GM12864 (cell line): ENCODE measurements at regions not wholly inside any gene's neighbourhood (a gene's known extent, or its start where the extent isn't known, plus 50 kb on each side); places are given as distances from the start of the nearest gene placed in this dataset.

ENCODE experiments used
- DNase-seq: peaks from one replicate; pipeline ENCODE4 v3.0.0-alpha.2; 2011; ENCODE audit warnings: low read depth
- H3K4me3 ChIP-seq: 2 replicates; pipeline ENCODE4 v1.5.1; 2011; ENCODE audit warnings: mild to moderate bottlenecking, low read depth, low read length, control low read depth
- TF ChIP-seq, protein P1 (sequence below): IDR thresholded peaks from 2 replicates; pipeline ENCODE4 v1.5.1; 2011; ENCODE audit warnings: low read depth, mild to moderate bottlenecking, moderate library complexity, low read length, control low read depth, inconsistent platforms; ENCODE audit errors: missing control alignments

DNA sequence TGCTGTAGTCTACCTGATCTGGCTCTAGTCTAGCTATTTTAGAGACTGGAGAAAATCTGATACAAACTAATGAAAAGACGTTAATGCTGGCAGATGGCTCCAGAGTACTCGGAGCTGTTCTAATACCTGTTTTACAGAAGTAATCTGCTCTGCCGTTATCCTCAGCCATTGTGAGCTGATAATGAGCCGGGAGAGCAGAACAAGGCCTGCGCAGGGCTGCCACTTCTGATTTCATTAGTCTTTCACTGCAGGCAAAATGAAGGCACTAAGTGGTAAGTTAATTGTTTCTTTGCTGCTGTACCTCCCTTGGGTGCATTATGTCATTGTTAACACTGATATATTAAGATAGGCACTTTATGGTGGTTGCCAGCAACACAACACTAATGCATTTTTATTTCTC, 456.4 kb upstream of the PFKP start:
- TF ChIP-seq, protein P1, sequence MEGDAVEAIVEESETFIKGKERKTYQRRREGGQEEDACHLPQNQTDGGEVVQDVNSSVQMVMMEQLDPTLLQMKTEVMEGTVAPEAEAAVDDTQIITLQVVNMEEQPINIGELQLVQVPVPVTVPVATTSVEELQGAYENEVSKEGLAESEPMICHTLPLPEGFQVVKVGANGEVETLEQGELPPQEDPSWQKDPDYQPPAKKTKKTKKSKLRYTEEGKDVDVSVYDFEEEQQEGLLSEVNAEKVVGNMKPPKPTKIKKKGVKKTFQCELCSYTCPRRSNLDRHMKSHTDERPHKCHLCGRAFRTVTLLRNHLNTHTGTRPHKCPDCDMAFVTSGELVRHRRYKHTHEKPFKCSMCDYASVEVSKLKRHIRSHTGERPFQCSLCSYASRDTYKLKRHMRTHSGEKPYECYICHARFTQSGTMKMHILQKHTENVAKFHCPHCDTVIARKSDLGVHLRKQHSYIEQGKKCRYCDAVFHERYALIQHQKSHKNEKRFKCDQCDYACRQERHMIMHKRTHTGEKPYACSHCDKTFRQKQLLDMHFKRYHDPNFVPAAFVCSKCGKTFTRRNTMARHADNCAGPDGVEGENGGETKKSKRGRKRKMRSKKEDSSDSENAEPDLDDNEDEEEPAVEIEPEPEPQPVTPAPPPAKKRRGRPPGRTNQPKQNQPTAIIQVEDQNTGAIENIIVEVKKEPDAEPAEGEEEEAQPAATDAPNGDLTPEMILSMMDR = no peak
- H3K4me3 ChIP-seq = no peak overlapping the region
- no peak for DNase-seq

DNA sequence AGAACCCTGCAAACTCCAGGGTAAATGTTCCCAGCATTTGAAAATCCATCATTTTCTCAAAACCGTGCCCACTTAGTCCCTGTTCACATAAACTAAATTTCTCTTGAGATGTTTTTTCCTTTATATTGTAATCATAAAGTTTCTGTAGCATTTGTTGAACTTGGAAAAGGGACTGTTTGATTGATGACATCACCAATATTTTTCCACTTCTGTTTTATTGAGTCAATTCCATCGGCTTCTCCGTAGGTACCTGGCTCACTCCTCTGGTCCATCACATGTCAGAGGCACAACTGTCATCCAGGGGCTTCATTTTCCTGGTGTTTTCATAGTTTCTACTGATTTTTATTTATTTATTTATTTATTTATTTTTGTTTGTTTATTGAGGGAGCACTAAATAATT, 462.5 kb upstream of the PFKP start:
- DNase-seq = no peak
- TF ChIP-seq, protein P1 = no peak

DNA sequence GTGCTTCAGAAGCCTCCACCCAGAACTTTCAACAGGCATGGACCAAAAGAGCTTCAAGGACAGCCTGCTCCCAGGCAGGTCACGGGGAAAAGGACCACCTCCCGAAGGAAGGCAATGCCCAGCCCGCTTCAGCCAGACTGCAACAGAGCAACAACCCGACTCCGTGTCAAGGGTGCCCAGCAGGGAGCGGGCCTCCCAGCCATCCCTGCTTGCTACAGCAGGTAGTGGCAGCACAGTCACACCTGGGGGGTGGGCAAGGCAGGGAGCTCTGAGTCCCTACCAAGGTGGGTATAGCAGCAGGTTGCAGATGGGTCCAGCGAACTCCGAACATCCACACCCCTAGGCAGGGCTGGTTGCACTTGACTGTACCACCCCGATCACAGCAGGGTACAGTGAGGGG, 467.8 kb upstream of the PFKP start:
- H3K4me3 ChIP-seq = no peak overlapping the region
- TF ChIP-seq, protein P1 = no peak
- DNase-seq = no peak

More for the DNA sequence above, 462.5 kb upstream of the PFKP start:
- H3K4me3 ChIP-seq = no peak overlapping the region

DNA sequence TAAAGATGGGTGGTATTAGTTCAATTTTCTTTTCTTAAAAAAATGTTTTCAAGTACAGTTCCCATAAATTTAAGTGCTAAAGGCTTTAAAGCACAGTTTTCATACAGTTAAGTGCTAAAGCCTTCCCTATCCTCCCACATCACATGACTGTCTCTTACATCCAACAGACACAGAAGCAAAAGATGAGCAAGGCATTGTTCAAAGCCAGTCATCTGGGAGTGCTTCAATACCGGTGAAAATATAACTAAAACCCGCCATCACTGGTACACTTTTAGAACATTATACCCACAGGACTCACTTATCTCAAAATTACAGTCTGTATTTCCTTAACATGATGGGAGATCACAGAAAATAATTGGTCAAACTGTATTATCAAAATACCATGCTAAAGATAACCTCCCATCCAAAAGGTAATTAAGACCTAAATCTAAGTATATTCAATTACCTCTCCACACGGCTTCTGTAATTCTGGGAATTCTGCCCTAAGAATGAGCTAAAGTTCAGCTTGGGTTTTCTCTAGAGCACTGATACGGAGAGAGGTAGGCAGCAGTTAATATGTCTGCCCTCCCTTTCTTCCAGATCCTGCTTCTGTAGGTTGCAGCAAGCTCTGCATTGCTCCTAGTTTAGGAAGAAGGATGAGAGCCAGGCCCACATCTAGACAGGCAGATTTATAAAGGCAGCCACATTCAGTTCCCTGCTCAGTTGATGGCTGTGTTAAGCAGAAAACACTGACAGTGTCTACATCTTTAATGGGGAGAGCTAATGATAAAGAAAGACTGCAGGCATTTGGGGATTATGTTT, 474.8 kb upstream of the PFKP start:
- TF ChIP-seq, protein P1 = no peak
- no peak for DNase-seq
- H3K4me3 ChIP-seq = no peak overlapping the region

DNA sequence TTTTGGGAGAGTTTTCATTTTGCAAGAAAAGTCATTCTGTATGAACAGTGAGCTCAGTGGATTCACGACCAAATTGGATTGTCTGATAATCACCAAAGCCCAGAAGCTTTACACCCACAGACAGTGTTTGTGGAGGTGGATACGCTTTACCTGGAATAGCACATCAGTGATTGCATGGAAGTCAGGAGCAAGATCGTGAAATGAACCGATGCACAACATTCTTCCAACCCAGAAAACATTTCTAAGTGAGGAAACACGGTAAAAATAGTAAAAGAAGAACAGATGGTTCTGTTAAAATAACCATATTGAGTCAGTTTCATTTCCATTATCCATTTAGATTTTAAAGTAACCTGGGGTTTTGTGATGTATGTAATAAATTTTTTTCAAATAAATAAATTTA, 478.2 kb upstream of the PFKP start:
- no peak for DNase-seq

DNA sequence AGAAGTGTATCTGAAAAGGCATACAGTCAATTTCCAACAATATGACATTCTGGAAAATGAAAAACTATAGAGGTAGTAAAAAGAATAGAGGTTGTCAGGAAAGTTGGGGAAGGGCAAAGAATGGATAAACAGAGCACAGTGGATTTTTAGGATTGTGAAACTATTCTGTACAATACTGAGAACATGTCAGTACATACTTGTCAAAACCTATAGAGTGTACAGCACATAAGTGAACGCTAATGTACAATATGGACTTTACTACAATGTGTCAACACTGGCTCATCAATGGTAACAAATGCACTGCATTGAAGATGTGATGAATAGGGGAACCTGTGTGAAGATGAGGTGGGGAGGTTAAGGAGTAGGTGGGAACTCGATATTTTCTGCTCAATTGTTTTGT, 483.0 kb upstream of the PFKP start:
- no peak overlapping the region for H3K4me3 ChIP-seq
- no peak for DNase-seq
- TF ChIP-seq, protein P1 = no peak

More for the DNA sequence above, 478.2 kb upstream of the PFKP start:
- no peak overlapping the region for H3K4me3 ChIP-seq
- TF ChIP-seq, protein P1 = no peak

DNA sequence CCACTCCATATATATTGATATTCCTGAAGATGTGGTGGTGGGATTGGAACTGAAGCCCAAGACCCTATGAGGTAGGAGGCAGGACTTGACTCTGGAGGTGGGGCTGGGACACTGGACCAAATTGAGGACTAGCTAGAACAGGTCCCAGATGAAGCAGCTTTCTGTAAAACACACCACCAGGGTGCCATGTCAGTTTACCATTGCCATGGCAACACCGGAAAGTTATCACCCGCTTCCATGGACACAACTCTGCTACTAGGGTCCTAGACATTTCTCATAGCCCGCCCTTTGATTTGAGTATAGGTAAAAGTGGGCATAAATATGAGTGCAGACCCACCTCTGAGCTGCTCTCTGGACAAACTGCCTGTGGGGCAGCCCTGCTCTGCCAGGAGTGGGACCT, 490.5 kb upstream of the PFKP start:
- TF ChIP-seq, protein P1 = no peak
- H3K4me3 ChIP-seq = no peak overlapping the region
- DNase-seq = no peak
